Fibroblast of lung (primary cell): ENCODE measurements at regions not wholly inside any gene's neighbourhood (a gene's known extent, or its start where the extent isn't known, plus 50 kb on each side); places are given as distances from the start of the nearest gene placed in this dataset.

Experiments
- DNase-seq, 2 donors: peaks; one replicate each; pipeline versions ENCODE4 v3.0.0 to v3.0.0-alpha.2; 2010; ENCODE audit warnings: low read depth in 2 of 2
- H2AFZ ChIP-seq: 2 replicates; pipeline ENCODE4 v1.5.1; 2012; ENCODE audit warnings: low read length, control low read depth, inconsistent platforms
- H3K27ac ChIP-seq: 2 replicates; pipeline ENCODE4 v1.5.1; 2011; ENCODE audit warnings: low read length, control low read depth; ENCODE audit not compliant: insufficient read depth
- H3K27me3 ChIP-seq: 2 replicates; pipeline ENCODE4 v1.5.1; 2011; ENCODE audit warnings: mild to moderate bottlenecking, low read length; ENCODE audit not compliant: control insufficient read depth, insufficient read depth
- H3K36me3 ChIP-seq: 2 replicates; pipeline ENCODE4 v1.5.1; 2011; ENCODE audit warnings: low read length; ENCODE audit not compliant: control insufficient read depth, insufficient read depth
- H3K4me1 ChIP-seq: 2 replicates; pipeline ENCODE4 v1.5.1; 2011; ENCODE audit warnings: low read length; ENCODE audit not compliant: control insufficient read depth, insufficient read depth; ENCODE audit errors: extremely low read depth
- H3K4me2 ChIP-seq: 2 replicates; pipeline ENCODE4 v1.5.1; 2011; ENCODE audit warnings: low read length, control low read depth; ENCODE audit not compliant: insufficient read depth; ENCODE audit errors: extremely low read depth
- H3K4me3 ChIP-seq, 4 experiments: fragments of 200-600 bp in 1 of 4; sonication (generic) in 1 of 4; replicated peaks in 1 of 4; 2 replicates each; pipeline ENCODE4 v1.5.1; 2011 to 2016; ENCODE audit warnings: low read length in 4 of 4, low read depth in 3 of 4, mild to moderate bottlenecking in 3 of 4, control low read depth in 2 of 4, inconsistent platforms in 1 of 4, mixed read lengths in 1 of 4; ENCODE audit not compliant: insufficient read depth in 1 of 4; ENCODE audit errors: control extremely low read depth in 1 of 4
- H3K79me2 ChIP-seq: 2 replicates; pipeline ENCODE4 v1.5.1; 2012; ENCODE audit warnings: mild to moderate bottlenecking, low read length, inconsistent platforms; ENCODE audit not compliant: control insufficient read depth, insufficient read depth
- H3K9ac ChIP-seq: 2 replicates; pipeline ENCODE4 v1.5.1; 2011; ENCODE audit warnings: mild to moderate bottlenecking, low read length, control low read depth; ENCODE audit not compliant: insufficient read depth
- H3K9me3 ChIP-seq: 2 replicates; pipeline ENCODE4 v1.5.1; 2012; ENCODE audit warnings: low read depth, low read length; ENCODE audit not compliant: control insufficient read depth, insufficient read depth
- H4K20me1 ChIP-seq: 2 replicates; pipeline ENCODE4 v1.5.1; 2011; ENCODE audit warnings: low read length; ENCODE audit not compliant: control insufficient read depth, insufficient read depth; ENCODE audit errors: extremely low read depth
- CTCF ChIP-seq, 2 donors: IDR thresholded peaks in 1 of 2; conservative IDR thresholded peaks in 1 of 2; 1 replicate in 1 of 2; 2 replicates in 1 of 2; pipeline ENCODE4 v1.5.1; 2011 to 2012; ENCODE audit warnings: low read length in 2 of 2, control low read depth in 1 of 2, inconsistent platforms in 1 of 2, low read depth in 1 of 2, mild to moderate bottlenecking in 1 of 2
- EZH2 ChIP-seq: IDR thresholded peaks from 2 replicates; pipeline ENCODE4 v1.5.1; 2012; ENCODE audit warnings: low read length, control low read depth, mild to moderate bottlenecking; ENCODE audit errors: missing control alignments

GRCh38 chr9:109852556-109852955 lies 72.6 kb downstream of the PALM2AKAP2 start:
- Histone ChIP-seq H3K79me2 (no peaks in the 10 kb centered on the region), H4K20me1 (no peaks in the 10 kb centered on the region), H2AFZ (no peak overlapping the region), H3K27me3 (no peaks in the 10 kb centered on the region), H3K4me3 (no peak overlapping the region), H3K36me3 (no peaks in the 10 kb centered on the region), H3K4me2 (no peak overlapping the region), H3K27ac (no peak overlapping the region), H3K4me1 (peaks cover 4% of the 10 kb centered on the region), H3K9ac (no peak overlapping the region), H3K9me3 (no peaks in the 10 kb centered on the region)
- DNase-seq = peak in 1 of 2 donors; percentile 60
- TF ChIP-seq EZH2 (no peak), CTCF (conservative IDR thresholded peaks at IDR 0.05 in 1 of 2, IDR thresholded peaks at IDR 0.05 in 1 of 2; ENCODE audit: low read depth in 1 of 2, low read length in 2 of 2) (no peak)

- no peak overlapping the region for H2AFZ ChIP-seq
- H3K4me2 ChIP-seq = no peak overlapping the region
- H3K36me3 ChIP-seq = no peaks in the 10 kb centered on the region
- no peak overlapping the region for H3K27ac ChIP-seq
- no peaks in the 10 kb centered on the region for H3K9me3 ChIP-seq
- no peaks in the 10 kb centered on the region for H4K20me1 ChIP-seq
- H3K79me2 ChIP-seq = no peaks in the 10 kb centered on the region
- no peaks in the 10 kb centered on the region for H3K27me3 ChIP-seq
- H3K4me1 ChIP-seq = peaks cover 4% of the 10 kb centered on the region
- H3K9ac ChIP-seq = no peak overlapping the region
- H3K4me3 ChIP-seq = no peak overlapping the region
- no peak for DNase-seq
- no peak for TF ChIP-seq CTCF (conservative IDR thresholded peaks at IDR 0.05 in 1 of 2, IDR thresholded peaks at IDR 0.05 in 1 of 2; ENCODE audit: low read depth in 1 of 2, low read length in 2 of 2)
- TF ChIP-seq EZH2 = no peak
Measured at GRCh38 chr9:109855540-109855939, 75.5 kb downstream of the PALM2AKAP2 start.

- DNase-seq = peak; percentile 41 to 43
- Histone ChIP-seq H3K9ac (no peak overlapping the region), H3K4me2 (peak overlapping the region; percentile 15), H3K27ac (peak overlapping the region; percentile 9), H3K4me3 (no peak overlapping the region), H4K20me1 (no peaks in the 10 kb centered on the region), H3K79me2 (no peaks in the 10 kb centered on the region), H3K9me3 (no peaks in the 10 kb centered on the region), H2AFZ (peak overlapping the region; percentile 76), H3K36me3 (no peaks in the 10 kb centered on the region), H3K27me3 (no peaks in the 10 kb centered on the region), H3K4me1 (peaks cover 4% of the 10 kb centered on the region)
- no peak for TF ChIP-seq CTCF (conservative IDR thresholded peaks at IDR 0.05 in 1 of 2, IDR thresholded peaks at IDR 0.05 in 1 of 2; ENCODE audit: low read depth in 1 of 2, low read length in 2 of 2)
- no peak for TF ChIP-seq EZH2
Measured at GRCh38 chr9:109856785-109857184, 76.8 kb downstream of the PALM2AKAP2 start.
